Mesendoderm (in vitro differentiated cells): ENCODE measurements at regions not wholly inside any gene's neighbourhood (a gene's known extent, or its start where the extent isn't known, plus 50 kb on each side); places are given as distances from the start of the nearest gene placed in this dataset.

Source experiments
- DNase-seq: peaks from one replicate; pipeline ENCODE4 v3.0.0; 2013
- H2AK5ac ChIP-seq: 2 replicates; pipeline ENCODE4 v1.6.1; 2013; ENCODE audit warnings: low read length, inconsistent platforms
- H2BK120ac ChIP-seq: 2 replicates; pipeline ENCODE4 v1.6.1; 2013; ENCODE audit warnings: low read depth, mild to moderate bottlenecking, low read length, moderate library complexity, mixed read lengths
- H2BK15ac ChIP-seq: replicated peaks from 2 replicates; pipeline ENCODE4 v1.6.1; 2013; ENCODE audit warnings: low read depth, mild to moderate bottlenecking, moderate library complexity
- H2BK5ac ChIP-seq: 2 replicates; pipeline ENCODE4 v1.6.1; 2013; ENCODE audit warnings: low read length, inconsistent platforms
- H3K18ac ChIP-seq: 2 replicates; pipeline ENCODE4 v1.6.1; 2013; ENCODE audit warnings: mild to moderate bottlenecking, low read length, mixed read lengths
- H3K23ac ChIP-seq: one replicate; pipeline ENCODE4 v1.6.1; 2013; ENCODE audit warnings: low read length
- H3K27ac ChIP-seq: 2 replicates; pipeline ENCODE4 v1.5.1; 2013; ENCODE audit warnings: low read depth, mild to moderate bottlenecking, inconsistent platforms, low read length, moderate library complexity
- H3K27me3 ChIP-seq: 2 replicates; pipeline ENCODE4 v1.6.1; 2013; ENCODE audit warnings: low read length, control low read depth, mild to moderate bottlenecking, inconsistent platforms; ENCODE audit not compliant: insufficient read depth, poor library complexity
- H3K36me3 ChIP-seq: 2 replicates; pipeline ENCODE4 v1.6.1; 2013; ENCODE audit warnings: low read length, inconsistent platforms; ENCODE audit not compliant: control insufficient read depth, insufficient read depth
- H3K4ac ChIP-seq: one replicate; pipeline ENCODE4 v1.6.1; 2013; ENCODE audit warnings: low read depth, mild to moderate bottlenecking, low read length, moderate library complexity
- H3K4me1 ChIP-seq: 2 replicates; pipeline ENCODE4 v1.6.1; 2013; ENCODE audit warnings: low read depth, low read length, inconsistent platforms; ENCODE audit not compliant: control insufficient read depth
- H3K4me2 ChIP-seq: 2 replicates; pipeline ENCODE4 v1.6.1; 2013; ENCODE audit warnings: low read length
- H3K4me3 ChIP-seq: 2 replicates; pipeline ENCODE4 v1.5.1; 2013; ENCODE audit warnings: mild to moderate bottlenecking, low read length
- H3K56ac ChIP-seq: one replicate; pipeline ENCODE4 v1.6.1; 2013; ENCODE audit warnings: low read length
- H3K79me1 ChIP-seq: 2 replicates; pipeline ENCODE4 v1.6.1; 2013; ENCODE audit warnings: low read length, inconsistent platforms
- H3K79me2 ChIP-seq: 2 replicates; pipeline ENCODE4 v1.6.1; 2013; ENCODE audit warnings: mild to moderate bottlenecking, low read length; ENCODE audit not compliant: control insufficient read depth, insufficient read depth
- H3K9ac ChIP-seq: 2 replicates; pipeline ENCODE4 v1.6.1; 2013; ENCODE audit warnings: low read length, inconsistent platforms
- H4K5ac ChIP-seq: one replicate; pipeline ENCODE4 v1.6.1; 2013; ENCODE audit warnings: low read length
- H4K8ac ChIP-seq: one replicate; pipeline ENCODE4 v1.6.1; 2013; ENCODE audit warnings: low read depth, mild to moderate bottlenecking, control low read depth, low read length, moderate library complexity
- WGBS: extraction: QIAGEN DNeasy Blood & Tissue Kit; methylation state at CpG from one replicate; pipeline ENCODE4 v1.1.7; 2013; ENCODE audit warnings: low lambda C conversion rate, missing lambda C conversion rate; ENCODE audit not compliant: insufficient coverage; ENCODE audit errors: extremely low coverage; 5-methylcytosine and 5-hydroxymethylcytosine counted together

GRCh38 chr18:2104620-2105462 lies 466.5 kb downstream of the METTL4 start:
- Histone ChIP-seq H4K8ac (no peak overlapping the region), H3K4me1 (no peaks in the 10 kb centered on the region), H3K27ac (no peak overlapping the region), H2BK120ac (no peak overlapping the region), H3K27me3 (no peaks in the 10 kb centered on the region), H2BK15ac (no peak overlapping the region), H3K4ac (no peak overlapping the region), H3K79me2 (no peaks in the 10 kb centered on the region), H3K4me3 (no peak overlapping the region), H3K23ac (no peak overlapping the region), H4K5ac (no peak overlapping the region), H3K4me2 (no peak overlapping the region), H3K9ac (no peak overlapping the region), H3K56ac (no peak overlapping the region), H2BK5ac (no peak overlapping the region), H3K79me1 (no peaks in the 10 kb centered on the region), H3K36me3 (no peaks in the 10 kb centered on the region), H3K18ac (no peak overlapping the region), H2AK5ac (no peak overlapping the region)
- no CpG with 5 or more reads among the region's 16 CpGs for WGBS
- peak; percentile 80 for DNase-seq

GRCh38 chr18:2108591-2108990 lies 462.7 kb downstream of the METTL4 start:
- no CpG with 5 or more reads among the region's 6 CpGs for WGBS
- no peak overlapping the region for H2BK120ac ChIP-seq

GRCh38 chr18:2111456-2111855 lies 459.8 kb downstream of the METTL4 start:
- no peak overlapping the region for H3K4me2 ChIP-seq
- no peak overlapping the region for H2AK5ac ChIP-seq
- H3K4ac ChIP-seq = no peak overlapping the region
- peak; percentile 80 for DNase-seq
- no peak overlapping the region for H3K9ac ChIP-seq
- H3K36me3 ChIP-seq = no peaks in the 10 kb centered on the region
- no peaks in the 10 kb centered on the region for H3K27me3 ChIP-seq
- H4K8ac ChIP-seq = no peak overlapping the region
- peak overlapping the region; percentile 2 for H3K27ac ChIP-seq
- no peak overlapping the region for H2BK120ac ChIP-seq
- no peak overlapping the region for H2BK15ac ChIP-seq
- peaks cover 5% of the 10 kb centered on the region for H3K4me1 ChIP-seq
- H3K18ac ChIP-seq = no peak overlapping the region
- no peaks in the 10 kb centered on the region for H3K79me1 ChIP-seq
- no peak overlapping the region for H3K4me3 ChIP-seq
- no peak overlapping the region for H4K5ac ChIP-seq
- H3K23ac ChIP-seq = no peak overlapping the region
- H2BK5ac ChIP-seq = no peak overlapping the region
- H3K56ac ChIP-seq = no peak overlapping the region
- H3K79me2 ChIP-seq = no peaks in the 10 kb centered on the region
- no CpG with 5 or more reads among the region's 3 CpGs for WGBS

More at GRCh38 chr18:2108591-2108990, 462.7 kb downstream of the METTL4 start:
- Histone ChIP-seq H2BK5ac (no peak overlapping the region), H2AK5ac (no peak overlapping the region), H3K36me3 (no peaks in the 10 kb centered on the region), H3K4me1 (peaks cover 5% of the 10 kb centered on the region), H3K4ac (no peak overlapping the region), H3K27ac (no peak overlapping the region), H3K18ac (no peak overlapping the region), H3K4me3 (no peak overlapping the region), H3K9ac (no peak overlapping the region), H3K23ac (no peak overlapping the region), H3K79me2 (no peaks in the 10 kb centered on the region), H3K4me2 (no peak overlapping the region), H3K56ac (no peak overlapping the region), H2BK15ac (no peak overlapping the region), H3K27me3 (no peaks in the 10 kb centered on the region), H4K5ac (no peak overlapping the region), H3K79me1 (no peaks in the 10 kb centered on the region), H4K8ac (no peak overlapping the region)
- peak; percentile 84 for DNase-seq

- Histone ChIP-seq H3K79me1 (no peaks in the 10 kb centered on the region), H3K4ac (no peak overlapping the region), H4K5ac (no peak overlapping the region), H2BK120ac (no peak overlapping the region), H3K23ac (no peak overlapping the region), H3K36me3 (no peaks in the 10 kb centered on the region), H3K4me1 (peaks cover 5% of the 10 kb centered on the region), H3K18ac (no peak overlapping the region), H3K56ac (peak overlapping the region; percentile 65), H3K27me3 (no peaks in the 10 kb centered on the region), H2BK15ac (no peak overlapping the region), H3K79me2 (no peaks in the 10 kb centered on the region), H3K4me3 (no peak overlapping the region), H3K9ac (no peak overlapping the region), H2AK5ac (no peak overlapping the region), H2BK5ac (peak overlapping the region; percentile 6), H4K8ac (no peak overlapping the region), H3K27ac (no peak overlapping the region), H3K4me2 (no peak overlapping the region)
- no peak for DNase-seq
- no CpG with 5 or more reads among the region's 8 CpGs for WGBS
Observed at GRCh38 chr18:2112435-2113045, 458.8 kb downstream of the METTL4 start.

- H3K23ac ChIP-seq = no peak overlapping the region
- WGBS = no CpG with 5 or more reads among the region's 2 CpGs
- peak; percentile 37 for DNase-seq
Observed at GRCh38 chr18:2114289-2114688, 457.0 kb downstream of the METTL4 start.

More at GRCh38 chr18:2114289-2114688, 457.0 kb downstream of the METTL4 start:
- Histone ChIP-seq H2BK15ac (no peak overlapping the region), H2BK120ac (no peak overlapping the region), H3K4me3 (no peak overlapping the region), H3K27me3 (no peaks in the 10 kb centered on the region), H2AK5ac (no peak overlapping the region), H3K9ac (no peak overlapping the region), H3K27ac (no peak overlapping the region), H3K56ac (peak overlapping the region; percentile 3), H3K36me3 (no peaks in the 10 kb centered on the region), H3K4me1 (peaks cover 5% of the 10 kb centered on the region), H2BK5ac (no peak overlapping the region), H3K4ac (no peak overlapping the region), H3K4me2 (no peak overlapping the region), H4K5ac (no peak overlapping the region), H3K79me1 (no peaks in the 10 kb centered on the region), H3K79me2 (no peaks in the 10 kb centered on the region), H3K18ac (peak overlapping the region; percentile 23), H4K8ac (no peak overlapping the region)
